Astrocyte (in vitro differentiated cells and primary cell): ENCODE measurements at regions not wholly inside any gene's neighbourhood (a gene's known extent, or its start where the extent isn't known, plus 50 kb on each side); places are given as distances from the start of the nearest gene placed in this dataset.

Experiments used
- DNase-seq: peaks from one replicate; pipeline ENCODE4 v3.0.0-alpha.2; 2010; ENCODE audit warnings: low read depth
- FAIRE-seq: peaks from 2 replicates; lab custom pipeline; 2011; peaks lifted over from hg19 to GRCh38; lab: Jason Lieb, UNC
- H2AFZ ChIP-seq: 2 replicates; pipeline ENCODE4 v1.6.0; 2012; ENCODE audit warnings: low read depth, low read length, inconsistent platforms
- H3K27ac ChIP-seq: 2 replicates; pipeline ENCODE4 v1.5.1; 2011; ENCODE audit warnings: low read depth, low read length, inconsistent platforms
- H3K27me3 ChIP-seq: 2 replicates; pipeline ENCODE4 v1.6.0; 2011; ENCODE audit warnings: low read length, inconsistent platforms; ENCODE audit not compliant: insufficient read depth
- H3K36me3 ChIP-seq: 2 replicates; pipeline ENCODE4 v1.5.1; 2011; ENCODE audit warnings: low read length, inconsistent platforms; ENCODE audit not compliant: insufficient read depth
- H3K4me1 ChIP-seq: 2 replicates; pipeline ENCODE4 v1.5.1; 2011; ENCODE audit warnings: low read length, inconsistent platforms; ENCODE audit not compliant: insufficient read depth
- H3K4me2 ChIP-seq: 2 replicates; pipeline ENCODE4 v1.6.0; 2012; ENCODE audit warnings: low read length, inconsistent platforms
- H3K4me3 ChIP-seq: 2 replicates; pipeline ENCODE4 v1.5.1; 2011; ENCODE audit warnings: low read depth, mild to moderate bottlenecking, low read length, inconsistent platforms; ENCODE audit not compliant: insufficient read depth
- H3K79me2 ChIP-seq: 2 replicates; pipeline ENCODE4 v1.6.0; 2012; ENCODE audit warnings: mild to moderate bottlenecking, low read length, inconsistent platforms; ENCODE audit not compliant: insufficient read depth
- H3K9ac ChIP-seq: 2 replicates; pipeline ENCODE4 v1.6.0; 2012; ENCODE audit warnings: mild to moderate bottlenecking, low read length, inconsistent platforms
- H3K9me3 ChIP-seq: 2 replicates; pipeline ENCODE4 v1.5.1; 2012; ENCODE audit warnings: low read depth, mild to moderate bottlenecking, low read length, inconsistent platforms; ENCODE audit not compliant: insufficient read depth
- H4K20me1 ChIP-seq: 2 replicates; pipeline ENCODE4 v1.6.0; 2012; ENCODE audit warnings: low read length, inconsistent platforms; ENCODE audit not compliant: insufficient read depth
- H3K27ac Mint-ChIP-seq: one replicate; pipeline ENCODE4 v1.8.0; 2021; ENCODE audit warnings: mild to moderate bottlenecking, mixed read lengths; ENCODE audit not compliant: unreplicated experiment
- H3K27me3 Mint-ChIP-seq: one replicate; pipeline ENCODE4 v1.8.0; 2021; ENCODE audit warnings: low read depth, mixed read lengths; ENCODE audit not compliant: unreplicated experiment
- H3K36me3 Mint-ChIP-seq: one replicate; pipeline ENCODE4 v1.8.0; 2021; ENCODE audit warnings: low read depth, mixed read lengths; ENCODE audit not compliant: unreplicated experiment
- H3K4me1 Mint-ChIP-seq: one replicate; pipeline ENCODE4 v1.8.0; 2021; ENCODE audit warnings: low read depth, mixed read lengths; ENCODE audit not compliant: unreplicated experiment
- H3K4me3 Mint-ChIP-seq: one replicate; pipeline ENCODE4 v1.8.0; 2021; ENCODE audit warnings: mild to moderate bottlenecking, moderate library complexity, mixed read lengths; ENCODE audit not compliant: unreplicated experiment
- H3K9me3 Mint-ChIP-seq: one replicate; pipeline ENCODE4 v1.8.0; 2021; ENCODE audit warnings: mild to moderate bottlenecking, mixed read lengths; ENCODE audit not compliant: unreplicated experiment
- EZH2 ChIP-seq: IDR thresholded peaks from 2 replicates; pipeline ENCODE4 v1.6.1; 2012; ENCODE audit warnings: mild to moderate bottlenecking, low read length, inconsistent platforms; ENCODE audit not compliant: insufficient read depth
- TF ChIP-seq, protein P1 (sequence below): IDR thresholded peaks from 2 replicates; pipeline ENCODE4 v1.5.1; 2011; ENCODE audit warnings: low read depth, mild to moderate bottlenecking, inconsistent platforms, low read length, moderate library complexity; ENCODE audit not compliant: insufficient read depth

DNA sequence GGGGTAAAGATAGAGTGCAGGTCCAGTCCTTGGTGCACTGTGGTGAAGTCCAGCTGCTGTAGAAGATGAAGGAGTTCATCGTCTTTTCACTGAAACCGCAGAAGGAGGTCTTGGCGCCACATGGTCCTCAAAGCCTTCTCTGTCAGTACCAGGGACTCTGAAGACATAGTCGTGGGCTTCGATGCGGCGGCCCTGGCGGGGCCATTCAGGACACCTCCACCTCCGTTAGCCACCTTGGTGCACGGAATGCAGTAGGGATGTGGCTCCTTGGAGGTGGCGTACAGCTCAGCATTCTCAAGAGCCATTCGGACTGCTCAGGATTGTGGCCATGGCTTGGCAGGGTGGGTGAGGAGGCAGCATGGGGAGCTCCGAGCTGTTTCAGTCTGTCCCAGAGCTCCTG is 418.8 kb downstream of the SUCLG1 start:
- H3K4me3 ChIP-seq: no peak overlapping the region
- H3K27me3 Mint-ChIP-seq: peaks cover 4% of the 10 kb centered on the region
- no peaks in the 10 kb centered on the region for H3K27me3 ChIP-seq

DNA sequence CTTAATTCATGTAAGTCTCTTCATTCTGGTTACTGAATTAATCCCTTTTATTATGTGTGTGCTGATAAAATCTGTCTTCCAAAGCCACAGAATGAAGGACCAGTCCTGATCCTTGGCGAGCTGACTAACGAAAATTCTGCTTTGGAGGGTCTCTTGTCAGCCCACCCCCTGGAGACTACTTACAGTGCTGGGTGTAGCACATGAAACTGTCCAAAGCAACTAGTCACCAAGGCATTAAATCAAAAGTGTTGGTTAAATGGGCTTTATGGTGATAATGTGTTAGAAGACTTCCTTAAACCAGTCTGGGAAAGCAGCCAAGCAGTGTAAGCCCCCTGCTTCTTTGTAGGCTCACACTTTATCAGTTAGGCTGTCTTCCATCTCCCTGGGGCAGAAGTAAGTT is 420.2 kb downstream of the SUCLG1 start:
- FAIRE-seq (no peak), DNase-seq (no peak)
- Histone ChIP-seq H2AFZ (no peak overlapping the region), H3K4me3 (no peak overlapping the region), H3K36me3 (no peaks in the 10 kb centered on the region), H4K20me1 (no peaks in the 10 kb centered on the region), H3K4me2 (no peak overlapping the region), H3K9me3 (peaks cover 3% of the 10 kb centered on the region), H3K27me3 (no peaks in the 10 kb centered on the region), H3K9ac (no peak overlapping the region), H3K79me2 (no peaks in the 10 kb centered on the region), H3K27ac (no peak overlapping the region), H3K4me1 (no peaks in the 10 kb centered on the region)
- Mint-ChIP-seq H3K36me3 (peaks cover 1% of the 10 kb centered on the region), H3K27me3 (no peaks in the 10 kb centered on the region), H3K9me3 (no peaks in the 10 kb centered on the region), H3K27ac (no peak overlapping the region), H3K4me1 (peaks cover 3% of the 10 kb centered on the region), H3K4me3 (no peak overlapping the region)
- TF ChIP-seq EZH2: no peak
- TF ChIP-seq, protein P1, sequence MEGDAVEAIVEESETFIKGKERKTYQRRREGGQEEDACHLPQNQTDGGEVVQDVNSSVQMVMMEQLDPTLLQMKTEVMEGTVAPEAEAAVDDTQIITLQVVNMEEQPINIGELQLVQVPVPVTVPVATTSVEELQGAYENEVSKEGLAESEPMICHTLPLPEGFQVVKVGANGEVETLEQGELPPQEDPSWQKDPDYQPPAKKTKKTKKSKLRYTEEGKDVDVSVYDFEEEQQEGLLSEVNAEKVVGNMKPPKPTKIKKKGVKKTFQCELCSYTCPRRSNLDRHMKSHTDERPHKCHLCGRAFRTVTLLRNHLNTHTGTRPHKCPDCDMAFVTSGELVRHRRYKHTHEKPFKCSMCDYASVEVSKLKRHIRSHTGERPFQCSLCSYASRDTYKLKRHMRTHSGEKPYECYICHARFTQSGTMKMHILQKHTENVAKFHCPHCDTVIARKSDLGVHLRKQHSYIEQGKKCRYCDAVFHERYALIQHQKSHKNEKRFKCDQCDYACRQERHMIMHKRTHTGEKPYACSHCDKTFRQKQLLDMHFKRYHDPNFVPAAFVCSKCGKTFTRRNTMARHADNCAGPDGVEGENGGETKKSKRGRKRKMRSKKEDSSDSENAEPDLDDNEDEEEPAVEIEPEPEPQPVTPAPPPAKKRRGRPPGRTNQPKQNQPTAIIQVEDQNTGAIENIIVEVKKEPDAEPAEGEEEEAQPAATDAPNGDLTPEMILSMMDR: no peak

More for the DNA sequence above, 418.8 kb downstream of the SUCLG1 start:
- no peak for TF ChIP-seq EZH2
- TF ChIP-seq, protein P1: no peak
- Mint-ChIP-seq H3K9me3 (no peaks in the 10 kb centered on the region), H3K27ac (no peak overlapping the region), H3K4me1 (peaks cover 3% of the 10 kb centered on the region), H3K36me3 (peaks cover 1% of the 10 kb centered on the region), H3K4me3 (no peak overlapping the region)
- H3K27ac ChIP-seq: no peak overlapping the region
- no peaks in the 10 kb centered on the region for H3K79me2 ChIP-seq
- no peaks in the 10 kb centered on the region for H3K4me1 ChIP-seq
- peaks cover 3% of the 10 kb centered on the region for H3K9me3 ChIP-seq
- H3K36me3 ChIP-seq: no peaks in the 10 kb centered on the region
- no peaks in the 10 kb centered on the region for H4K20me1 ChIP-seq
- no peak overlapping the region for H3K4me2 ChIP-seq
- no peak for FAIRE-seq
- H3K9ac ChIP-seq: no peak overlapping the region
- H2AFZ ChIP-seq: no peak overlapping the region
- no peak for DNase-seq

DNA sequence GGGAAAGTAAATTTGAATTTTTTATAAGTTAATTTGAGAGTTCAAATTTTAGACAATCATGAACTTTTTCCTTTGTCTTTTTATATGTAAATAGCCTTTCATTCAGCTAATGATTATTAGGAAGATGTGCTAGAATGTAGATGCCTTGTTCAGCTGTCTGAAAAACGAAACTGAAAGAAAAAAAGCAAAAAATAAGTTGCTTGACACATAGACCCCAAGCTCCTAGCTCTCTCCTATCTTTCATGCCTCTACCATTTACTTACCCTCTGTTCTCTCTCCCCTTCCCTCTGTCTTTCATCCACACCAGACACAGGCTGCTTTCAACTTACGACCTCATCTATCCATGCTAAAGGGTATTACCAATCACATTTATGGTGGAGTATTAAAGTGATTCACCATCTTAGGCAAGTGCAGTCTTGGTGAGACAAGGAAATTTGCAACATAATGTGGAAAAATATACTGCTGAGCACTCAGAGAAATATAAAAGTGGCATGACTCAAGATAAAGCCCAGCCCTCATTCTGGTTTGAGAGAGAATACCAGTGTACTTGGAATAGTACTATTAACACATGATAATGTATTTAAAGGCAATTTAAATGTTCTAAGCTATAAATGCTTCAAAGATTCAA is 425.6 kb downstream of the SUCLG1 start:
- H4K20me1 ChIP-seq: no peaks in the 10 kb centered on the region
- no peak overlapping the region for H2AFZ ChIP-seq
- Mint-ChIP-seq H3K4me1 (peaks cover 16% of the 10 kb centered on the region), H3K9me3 (no peaks in the 10 kb centered on the region), H3K27ac (no peak overlapping the region), H3K36me3 (no peaks in the 10 kb centered on the region), H3K4me3 (no peak overlapping the region), H3K27me3 (no peaks in the 10 kb centered on the region)
- no peaks in the 10 kb centered on the region for H3K27me3 ChIP-seq
- H3K27ac ChIP-seq: no peak overlapping the region
- TF ChIP-seq EZH2: no peak
- TF ChIP-seq, protein P1: no peak
- H3K4me3 ChIP-seq: no peak overlapping the region
- DNase-seq: no peak
- H3K9ac ChIP-seq: no peak overlapping the region
- no peak overlapping the region for H3K4me2 ChIP-seq
- H3K4me1 ChIP-seq: no peaks in the 10 kb centered on the region
- H3K36me3 ChIP-seq: no peaks in the 10 kb centered on the region
- no peaks in the 10 kb centered on the region for H3K79me2 ChIP-seq
- no peak for FAIRE-seq
- no peaks in the 10 kb centered on the region for H3K9me3 ChIP-seq
